ENCODE measurements at regions not wholly inside any gene's neighbourhood (a gene's known extent, or its start where the extent isn't known, plus 50 kb on each side); places are given as distances from the start of the nearest gene placed in this dataset.

DNA sequence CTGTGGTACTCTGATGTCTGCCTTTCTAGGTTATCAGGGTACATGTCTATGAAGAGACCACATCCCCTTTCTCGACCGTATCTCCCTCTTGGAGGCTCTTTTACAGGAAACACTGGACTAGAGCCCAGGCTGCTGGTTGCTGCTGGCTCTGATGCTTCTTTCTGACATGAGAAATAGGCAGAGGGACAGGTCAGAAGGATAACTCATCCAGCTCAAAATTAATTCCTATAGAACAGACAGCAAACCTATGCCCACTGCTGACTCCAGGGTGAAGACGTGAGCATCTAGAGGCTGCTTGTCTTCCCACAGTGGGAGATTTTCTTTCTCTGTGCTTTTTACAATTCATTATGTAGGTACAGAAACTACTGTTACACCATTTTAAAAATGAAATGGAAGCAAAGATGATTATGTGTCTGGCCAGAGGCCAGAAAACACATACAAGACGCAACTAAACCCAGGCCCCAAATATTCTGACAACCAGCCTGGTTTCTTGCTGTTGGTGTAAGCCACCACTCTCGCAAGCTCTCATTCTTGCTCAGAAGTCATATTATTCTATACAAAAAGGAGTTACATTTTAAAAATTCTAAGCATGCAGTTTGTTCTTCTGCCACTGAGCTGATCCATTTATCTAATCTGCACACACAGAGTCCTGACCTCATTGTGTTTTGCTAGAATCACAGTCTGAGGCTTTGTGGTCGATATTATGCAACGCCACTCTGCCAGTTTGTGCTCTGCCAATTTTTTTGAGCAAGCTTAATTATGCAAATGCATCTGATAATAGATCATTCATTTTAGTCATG lies 424.3 kb downstream of the KIF20B start:
- DNase-seq (ENCODE audit: low spot score): no peak

DNA sequence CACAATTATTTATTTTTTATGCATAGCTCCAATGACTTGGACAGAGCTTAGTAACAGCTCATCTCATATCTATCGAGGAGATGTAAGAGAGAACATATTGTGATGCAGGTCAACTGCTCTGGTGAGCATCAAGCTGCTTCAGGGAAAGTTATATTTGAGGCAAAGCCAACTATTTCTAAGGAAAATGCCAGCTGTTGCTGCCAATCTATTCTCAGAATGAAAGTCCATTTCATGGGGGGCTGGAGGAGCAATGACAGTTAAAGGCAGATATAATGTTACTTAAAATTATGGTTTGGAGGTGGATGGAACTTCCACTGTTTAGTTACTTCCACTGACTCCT lies 424.8 kb downstream of the KIF20B start:
- no peak for DNase-seq (ENCODE audit: low spot score)

DNA sequence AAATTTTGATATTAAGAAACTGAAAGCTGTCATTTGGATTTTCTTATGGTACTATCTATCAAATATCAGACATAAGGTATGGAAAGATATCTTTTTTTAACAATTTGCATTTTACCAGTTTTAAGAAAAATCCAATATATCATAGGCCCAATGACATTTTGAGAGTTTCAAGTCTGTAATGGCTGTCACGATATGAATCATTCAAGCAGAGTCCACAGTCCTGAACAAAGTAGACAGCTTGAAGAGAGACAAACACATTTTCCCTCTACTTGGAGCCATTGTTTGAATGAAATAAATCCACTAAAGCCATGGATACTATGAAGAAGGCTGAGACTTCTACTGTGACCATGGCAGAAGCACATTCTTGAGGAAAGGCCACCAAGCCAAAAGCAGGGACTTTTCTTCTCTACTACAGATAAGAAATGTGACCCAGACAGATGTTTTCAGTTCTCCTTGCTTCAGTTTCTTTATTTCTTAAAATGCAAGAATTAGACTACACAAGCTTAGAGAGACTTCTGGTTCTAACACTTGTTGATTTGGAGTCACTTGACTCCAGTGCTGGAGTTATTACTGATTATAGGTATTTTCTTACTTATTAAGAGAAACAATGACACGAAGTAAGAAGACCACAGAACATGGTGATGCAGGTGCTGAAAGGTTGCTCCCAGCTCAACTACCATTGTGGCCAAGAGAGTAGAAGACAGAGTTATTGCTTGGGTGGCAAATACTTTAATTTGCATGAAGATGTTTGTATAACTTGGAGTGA lies 429.1 kb downstream of the KIF20B start:
- DNase-seq (ENCODE audit: low spot score): no peak

DNA sequence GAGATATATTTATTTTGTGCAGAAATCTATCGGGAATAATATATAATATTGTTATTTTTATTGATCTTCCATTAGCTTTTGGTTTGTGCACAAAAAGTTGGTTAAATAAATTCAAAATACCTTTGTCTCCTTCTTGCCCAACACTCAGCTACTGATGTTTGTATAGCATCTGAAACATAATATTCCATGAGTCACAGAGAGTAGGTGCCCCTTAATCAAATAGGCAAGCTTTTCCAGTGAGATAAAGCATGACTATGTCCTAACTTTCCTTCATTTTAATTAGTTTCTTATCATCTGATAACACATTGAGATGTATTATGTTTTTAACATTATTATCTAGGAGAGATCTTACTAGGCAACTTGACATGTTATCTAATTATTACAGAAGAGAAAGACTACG lies 432.2 kb downstream of the KIF20B start:
- no peak for DNase-seq (ENCODE audit: low spot score)

DNA sequence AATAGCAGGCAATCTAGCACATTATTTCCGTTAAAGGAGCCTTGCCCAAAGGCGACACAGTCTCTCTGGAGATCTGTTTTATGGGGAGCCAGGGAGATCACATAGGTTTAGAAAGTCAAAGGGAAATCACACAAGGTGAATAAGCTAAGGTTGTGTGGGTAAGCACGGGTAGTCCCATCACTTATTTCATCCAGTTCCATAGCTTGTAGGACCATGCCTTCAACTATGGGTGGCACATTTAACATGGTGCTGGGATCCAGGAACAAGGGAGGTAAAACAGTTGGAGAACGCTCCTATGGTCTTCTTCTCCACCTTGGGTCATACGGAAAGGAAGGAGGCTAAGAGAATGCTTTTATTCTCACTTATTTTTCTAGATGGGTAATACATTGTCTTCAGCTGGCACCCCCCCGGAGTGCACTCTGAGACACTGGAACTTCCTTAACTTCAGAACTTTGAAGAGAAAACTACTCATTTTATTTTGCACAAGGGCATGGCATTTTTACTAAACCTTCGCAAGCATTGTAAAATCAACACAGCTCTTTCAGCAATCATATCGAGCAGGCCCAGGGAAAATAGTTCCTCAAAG lies 435.4 kb downstream of the KIF20B start:
- no peak for DNase-seq (ENCODE audit: low spot score)

DNA sequence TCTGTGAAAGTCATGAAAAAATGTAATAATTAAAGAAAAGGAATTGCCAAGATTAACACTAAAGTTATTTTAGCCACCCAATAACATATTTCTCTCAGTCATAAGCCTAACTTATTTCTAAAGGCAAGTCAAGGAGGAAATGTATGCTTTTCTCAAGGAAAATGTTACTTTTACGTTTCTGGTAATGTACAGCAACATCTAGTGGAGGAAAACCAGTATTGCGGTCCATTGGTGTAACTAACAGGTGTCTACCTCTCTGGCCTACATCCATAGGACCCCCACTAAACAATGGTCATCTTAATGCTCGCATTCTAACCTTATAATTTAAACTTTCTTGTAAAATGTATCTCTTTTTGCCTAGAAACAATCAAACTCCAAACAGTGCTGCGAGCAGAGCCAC lies 437.5 kb downstream of the KIF20B start:
- DNase-seq (ENCODE audit: low spot score): no peak

DNA sequence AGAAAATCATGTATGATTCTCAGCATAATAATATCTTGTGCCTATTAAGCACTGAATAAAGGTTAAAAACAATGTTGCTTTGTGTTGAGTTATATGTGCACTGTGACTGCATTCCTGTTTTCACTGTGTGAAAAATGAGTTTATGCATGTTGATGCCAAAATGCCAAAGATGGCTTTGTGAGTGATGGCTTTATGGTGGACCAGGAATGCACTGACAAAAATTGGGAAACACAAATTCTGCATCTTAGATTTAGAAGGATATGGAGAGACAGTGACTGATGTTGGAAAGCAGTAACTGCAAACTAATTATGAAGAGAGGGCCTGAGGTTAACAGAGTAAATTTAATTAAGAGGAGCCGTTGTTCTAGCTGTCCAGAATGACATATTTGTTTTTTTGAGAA lies 440.4 kb downstream of the KIF20B start:
- no peak for DNase-seq (ENCODE audit: low spot score)

DNA sequence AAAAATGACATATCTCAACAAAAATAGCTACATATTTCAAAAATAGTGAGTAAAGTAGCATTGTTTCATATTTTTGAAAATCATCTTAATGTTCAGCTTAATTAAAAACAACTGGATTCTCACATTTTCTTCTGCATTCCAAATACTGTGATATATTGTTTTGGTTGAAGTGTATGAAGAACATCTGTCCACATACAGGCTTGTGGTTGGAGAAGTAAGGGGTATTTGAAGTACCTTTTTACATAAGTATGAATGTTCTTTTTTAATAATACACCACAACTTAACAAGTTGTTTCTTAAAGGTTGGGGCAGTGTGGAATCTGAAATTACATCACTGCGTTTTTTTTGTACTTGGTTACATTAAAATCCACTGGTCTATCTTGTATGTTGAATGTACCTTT lies 442.5 kb downstream of the KIF20B start:
- no peak for DNase-seq (ENCODE audit: low spot score)

DNA sequence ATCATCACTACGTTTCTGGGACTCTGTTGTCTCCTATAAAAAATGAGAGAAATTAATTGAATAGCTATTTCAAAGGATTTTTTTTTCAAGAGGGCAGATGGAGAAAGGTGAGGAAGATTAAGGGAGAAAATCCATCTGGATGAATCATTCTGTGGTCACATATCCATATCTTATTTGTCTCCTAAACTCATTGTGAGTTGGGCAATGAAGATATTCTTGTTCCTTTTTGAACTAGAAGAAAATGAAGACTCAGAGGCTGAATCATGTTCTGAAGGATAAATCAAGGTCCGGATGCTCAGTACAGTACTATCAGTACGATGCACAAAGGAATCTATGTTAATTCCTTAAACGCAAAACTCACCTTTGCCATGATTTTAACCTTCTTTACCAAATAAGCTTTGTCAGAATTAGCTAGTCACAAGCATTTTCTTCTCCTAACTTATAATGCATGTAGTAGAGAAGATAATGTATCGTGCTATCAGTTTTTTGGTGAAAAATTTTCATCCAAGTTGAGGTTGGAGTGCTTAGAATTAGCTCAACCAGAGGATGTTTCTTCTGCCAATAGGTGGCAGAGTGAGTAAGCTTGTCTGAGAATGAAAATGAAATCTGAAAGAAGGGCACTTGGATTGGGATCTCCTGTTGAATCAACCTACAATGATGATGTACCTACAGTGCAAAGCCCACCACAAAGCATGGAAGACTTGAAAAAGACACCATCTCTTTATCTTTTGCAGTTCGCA lies 446.9 kb downstream of the KIF20B start:
- no peak for DNase-seq (ENCODE audit: low spot score)

DNA sequence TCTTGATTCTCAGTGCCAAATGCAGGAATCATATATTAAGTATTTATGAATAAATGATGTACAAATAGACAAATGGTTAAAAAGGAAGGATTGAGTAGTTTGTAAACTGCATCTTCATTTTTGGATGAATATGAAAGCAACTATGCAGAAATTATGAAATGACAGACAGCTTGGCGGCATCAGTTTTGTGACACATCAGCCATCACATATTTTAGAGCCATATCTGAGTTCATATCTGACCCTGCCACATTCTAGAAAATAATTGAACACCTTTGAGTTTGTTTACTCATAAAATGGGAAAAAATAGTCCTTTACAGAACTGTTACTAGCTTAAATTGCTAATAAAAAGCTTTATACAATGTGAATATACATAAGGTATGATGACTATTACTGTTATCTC lies 448.2 kb downstream of the KIF20B start:
- no peak for DNase-seq (ENCODE audit: low spot score)

DNA sequence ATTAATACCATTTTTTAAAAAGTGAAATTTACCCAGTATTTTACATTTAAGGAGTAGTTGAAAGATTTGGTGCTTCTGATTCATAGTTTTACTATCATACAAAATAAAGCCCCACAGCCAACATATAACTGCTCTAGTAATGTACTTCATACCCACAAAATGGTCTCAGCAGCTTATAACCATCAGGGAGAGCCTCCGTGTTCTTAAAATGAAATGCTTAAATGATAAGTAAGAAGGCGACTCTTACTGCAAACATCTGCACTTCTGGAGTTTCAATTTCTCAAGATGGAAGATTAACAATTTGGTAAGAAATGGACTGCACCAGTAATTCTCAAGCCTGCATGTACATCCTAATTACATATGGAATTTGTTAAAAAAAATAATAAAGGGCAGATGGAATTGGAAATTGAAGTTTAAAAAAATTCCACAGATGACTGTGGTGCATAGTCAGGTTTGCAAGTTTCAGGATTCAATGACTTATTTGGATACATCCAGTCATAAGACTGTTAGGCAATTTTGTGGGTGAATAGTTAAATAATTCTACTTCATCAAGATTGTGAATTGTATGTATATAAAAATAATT lies 461.0 kb downstream of the KIF20B start:
- no peak for DNase-seq (ENCODE audit: low spot score)

DNA sequence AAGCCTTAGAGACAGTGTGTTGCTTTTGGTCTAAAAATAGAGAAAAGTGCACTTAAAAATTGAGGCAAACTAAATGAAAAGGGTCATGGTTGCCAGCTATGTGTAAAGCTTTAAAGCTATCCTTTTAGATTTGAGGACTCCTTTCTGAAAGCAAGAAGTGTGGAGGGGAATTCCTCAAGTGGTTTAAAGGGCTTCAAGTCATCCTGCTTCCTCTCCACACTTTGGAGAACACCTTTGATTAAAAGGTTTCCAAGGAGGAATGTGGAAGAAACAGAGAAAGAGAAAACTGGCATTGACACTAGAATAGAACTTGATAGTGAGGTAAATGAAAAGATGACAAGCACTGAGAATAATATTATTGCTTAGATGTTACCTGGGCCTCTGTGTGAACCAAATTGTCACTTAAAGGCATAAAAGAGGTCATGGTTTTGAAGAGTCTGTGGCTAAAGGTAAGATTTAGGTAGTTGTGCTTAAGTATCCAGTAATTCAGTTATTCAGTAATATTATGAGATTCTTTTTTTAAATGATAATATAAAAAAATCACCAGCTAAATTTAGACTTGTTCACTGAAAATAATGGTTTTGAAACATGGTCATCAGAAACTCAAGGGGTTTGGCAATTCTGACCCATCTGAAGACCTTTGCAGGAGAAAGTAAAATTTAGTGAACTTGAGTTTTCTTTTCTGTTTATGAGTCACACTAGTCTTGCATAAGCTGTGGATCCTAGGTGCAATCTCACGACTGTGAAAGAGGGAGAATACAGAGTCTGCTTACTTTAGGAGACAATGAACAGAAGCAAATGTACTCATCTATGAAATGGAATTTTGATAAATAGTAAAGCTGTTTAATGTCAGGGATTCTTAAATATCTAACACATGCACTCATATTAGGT lies 466.0 kb downstream of the KIF20B start:
- no peak for DNase-seq (ENCODE audit: low spot score)

DNA sequence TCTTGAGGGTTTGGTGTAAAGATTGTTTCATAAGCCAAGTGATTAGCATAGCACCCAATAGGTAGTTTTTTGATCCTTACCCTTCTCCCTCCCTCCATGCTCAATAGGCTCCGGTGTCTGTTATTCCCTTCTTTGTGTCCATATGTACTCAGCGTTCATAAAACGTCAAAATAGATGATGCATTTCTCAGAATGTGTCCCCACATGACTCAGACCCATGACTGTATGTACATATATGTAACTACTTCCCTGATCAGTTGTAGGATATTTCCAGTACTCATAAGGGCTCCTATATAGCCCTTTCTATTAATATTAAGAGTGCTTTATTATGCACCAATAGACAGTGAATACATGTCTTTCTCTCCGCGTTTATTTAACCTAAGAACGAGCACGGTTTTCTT lies 466.9 kb downstream of the KIF20B start:
- DNase-seq (ENCODE audit: low spot score): no peak

DNA sequence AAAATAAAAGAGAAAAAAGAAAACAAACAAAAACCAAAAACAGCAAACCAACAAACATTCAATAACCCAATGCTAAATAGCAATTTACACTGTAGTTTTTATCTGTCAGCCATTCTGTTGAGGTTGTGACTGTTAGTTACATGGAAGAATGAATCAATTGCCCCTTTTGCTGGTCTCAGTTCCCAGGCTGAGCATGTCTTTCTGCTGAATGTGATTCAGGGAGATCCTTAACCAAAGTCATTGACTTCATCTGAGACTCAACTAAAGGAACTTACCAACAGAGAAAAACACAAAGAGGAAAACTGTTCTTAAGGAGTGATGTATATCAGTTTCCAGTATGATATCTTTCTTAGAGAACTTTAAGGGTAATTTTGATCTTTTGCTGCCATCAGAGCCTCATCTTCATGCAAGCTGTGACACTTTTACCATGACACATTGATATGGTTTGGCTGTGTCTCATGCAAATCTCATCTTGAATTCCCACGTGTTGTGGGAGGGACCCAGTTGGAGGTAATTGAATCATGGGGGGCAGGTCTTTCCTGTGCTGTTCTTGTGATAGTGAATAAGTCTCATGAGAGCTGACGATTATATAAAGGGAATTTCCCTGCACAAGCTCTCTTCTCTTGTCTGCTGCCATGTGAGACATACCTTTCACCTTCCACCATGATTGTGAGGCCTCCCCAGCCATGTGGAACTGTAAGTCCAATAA lies 469.8 kb downstream of the KIF20B start:
- DNase-seq (ENCODE audit: low spot score): no peak

DNA sequence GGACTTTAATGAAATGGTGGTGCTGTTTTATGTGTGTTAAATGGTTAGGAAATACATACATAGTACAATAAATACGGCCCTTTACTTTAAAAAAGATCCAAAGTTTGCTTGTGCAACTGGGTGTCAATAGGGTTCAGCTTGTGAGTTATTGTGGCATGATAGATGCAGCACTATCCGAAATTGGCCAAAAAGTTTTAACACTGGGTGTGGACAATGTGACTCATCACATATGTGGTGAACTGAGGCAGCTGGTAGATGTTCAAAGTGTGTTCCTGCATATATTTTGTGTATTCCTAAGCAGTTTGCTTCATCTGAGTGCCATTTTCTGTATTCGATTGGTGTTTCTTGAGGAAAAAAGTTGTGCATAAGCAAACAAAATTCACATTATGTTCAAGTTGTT lies 473.1 kb downstream of the KIF20B start:
- DNase-seq (ENCODE audit: low spot score): no peak

DNA sequence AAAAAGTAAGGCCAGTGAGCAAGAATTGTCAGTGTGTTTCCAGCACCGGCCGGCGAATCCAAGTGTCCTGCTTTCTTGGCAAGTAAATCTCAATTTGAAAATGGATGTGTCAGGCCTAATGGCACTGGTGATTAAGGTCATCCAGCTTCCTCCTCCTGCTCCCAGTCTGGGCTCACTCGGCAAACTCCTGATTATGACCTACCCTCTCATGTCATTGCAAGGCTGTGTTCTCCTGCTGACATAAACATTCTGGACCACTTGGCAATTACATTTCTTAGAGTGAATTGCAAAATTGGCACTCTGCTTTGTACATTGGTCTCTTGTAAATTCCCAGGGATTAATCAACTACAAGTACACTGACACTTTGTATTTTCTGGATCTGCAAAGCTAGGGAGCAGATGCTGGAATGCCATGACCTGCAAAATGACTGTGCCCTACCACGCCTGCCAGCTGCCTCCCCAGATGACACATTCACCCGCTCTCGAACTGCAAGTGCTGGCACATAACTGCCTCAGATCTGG lies 473.8 kb downstream of the KIF20B start:
- DNase-seq (ENCODE audit: low spot score): no peak

DNA sequence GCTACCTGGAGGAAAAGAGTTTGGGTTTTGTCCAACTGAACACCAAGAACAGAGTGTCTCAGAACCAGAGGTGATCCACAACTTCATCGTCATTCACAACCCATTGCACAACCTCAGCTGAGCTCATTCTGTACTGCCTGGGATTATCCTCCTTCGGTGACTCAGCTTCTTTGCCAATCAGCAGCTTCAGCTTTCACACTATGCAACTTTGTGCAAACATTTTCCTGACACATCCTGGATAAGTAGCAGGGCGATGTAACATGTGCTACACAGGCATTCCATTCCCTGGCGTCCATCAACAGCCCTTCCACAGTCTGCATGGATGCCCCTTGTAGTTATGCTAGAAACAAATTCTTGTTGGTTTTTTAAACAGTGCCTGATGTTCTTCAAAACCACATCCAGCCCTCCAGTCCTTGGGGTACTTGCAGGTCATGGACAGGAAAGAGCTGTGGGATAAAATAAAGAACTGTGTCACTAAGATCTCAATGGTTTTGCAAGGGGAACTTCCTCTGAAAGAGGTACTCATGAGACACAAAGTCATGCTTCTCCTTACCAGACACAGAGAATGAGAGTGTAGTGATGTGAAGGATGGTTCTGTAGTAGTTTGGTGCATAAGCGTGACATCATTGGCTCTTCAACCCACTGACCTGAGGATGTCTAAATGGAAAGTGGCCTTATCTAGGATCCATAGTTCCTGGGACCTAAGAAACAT lies 478.5 kb downstream of the KIF20B start:
- no peak for DNase-seq (ENCODE audit: low spot score)

DNA sequence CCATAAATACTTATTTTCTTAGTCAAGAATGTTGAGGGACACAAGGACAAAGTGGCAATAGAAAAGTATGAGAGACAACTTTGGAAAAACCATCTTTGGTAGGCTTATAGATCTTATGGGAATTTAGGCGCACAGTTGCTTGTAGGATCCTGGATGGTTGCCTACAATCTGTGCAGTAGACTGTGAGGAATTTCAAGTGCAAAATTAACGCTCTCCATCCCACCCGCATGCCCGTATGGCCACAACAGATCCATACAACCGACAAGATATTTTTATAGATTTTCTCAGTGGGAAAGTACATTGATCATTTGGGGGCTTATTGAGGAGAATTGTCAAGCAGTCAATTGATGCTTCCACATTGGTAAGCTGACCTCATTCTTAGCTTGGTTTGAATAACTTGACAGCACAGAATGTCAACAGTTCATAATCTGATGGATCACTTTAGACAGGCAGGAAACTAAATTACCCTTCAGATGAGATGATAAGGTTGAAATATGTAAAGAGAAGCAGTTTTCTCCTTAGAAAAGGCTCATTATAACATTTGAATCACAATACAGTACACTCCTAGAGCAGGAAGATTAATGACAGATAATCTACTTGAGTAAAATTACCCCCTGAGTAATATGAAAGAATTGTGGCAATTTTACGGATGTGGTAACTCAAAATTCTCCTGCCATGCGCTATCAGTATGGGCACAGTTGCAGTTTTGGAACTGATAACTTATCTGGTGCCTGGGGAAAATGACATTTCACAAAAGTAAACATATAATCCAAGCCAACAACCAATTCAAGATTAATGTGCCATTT lies 479.7 kb downstream of the KIF20B start:
- DNase-seq (ENCODE audit: low spot score): no peak

DNA sequence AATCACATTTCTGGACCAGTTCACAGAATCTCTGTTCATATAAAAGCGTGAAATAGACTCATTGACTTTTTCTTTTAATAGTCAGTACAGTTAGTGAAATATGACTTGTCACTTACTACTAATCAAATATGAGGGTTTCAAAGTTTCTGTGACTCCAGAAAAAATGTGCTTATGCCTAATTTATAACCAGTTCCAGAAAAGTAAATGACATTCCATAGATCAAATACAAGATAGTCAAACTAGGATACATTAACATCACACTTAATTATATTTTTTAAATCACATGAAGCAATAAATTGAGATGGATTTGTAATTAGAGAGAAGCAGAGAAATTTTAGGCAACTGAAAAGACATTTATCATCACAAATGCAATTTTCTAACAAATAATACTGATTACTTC lies 491.4 kb downstream of the KIF20B start:
- DNase-seq (ENCODE audit: low spot score): no peak

All from left forelimb (tissue), 1 donor.